AG09319 (cell line): ENCODE measurements at regions not wholly inside any gene's neighbourhood (a gene's known extent, or its start where the extent isn't known, plus 50 kb on each side); places are given as distances from the start of the nearest gene placed in this dataset.

Experiments used
- DNase-seq: peaks from one replicate; pipeline ENCODE4 v3.0.0-alpha.2; 2010; ENCODE audit warnings: low read depth; ENCODE audit errors: extremely low read depth
- CTCF ChIP-seq: IDR thresholded peaks from 2 replicates; pipeline ENCODE4 v1.5.1; 2011; ENCODE audit warnings: low read depth, mild to moderate bottlenecking, inconsistent platforms, low read length, moderate library complexity

- DNase-seq: no peak
- no peak for TF ChIP-seq CTCF
Measured at GRCh38 chr2:8276026-8276425, 405.8 kb upstream of the ID2 start.

GRCh38 chr2:8277921-8278571 lies 403.8 kb upstream of the ID2 start:
- no peak for TF ChIP-seq CTCF
- DNase-seq: no peak

- DNase-seq: no peak
- no peak for TF ChIP-seq CTCF
Measured at GRCh38 chr2:8278709-8279354, 403.0 kb upstream of the ID2 start.

- TF ChIP-seq CTCF: no peak
- no peak for DNase-seq
Measured at GRCh38 chr2:8279506-8279905, 402.4 kb upstream of the ID2 start.

- TF ChIP-seq CTCF: no peak
- no peak for DNase-seq
Measured at GRCh38 chr2:8281234-8281633, 400.6 kb upstream of the ID2 start.

GRCh38 chr2:8281950-8282857 lies 399.7 kb upstream of the ID2 start:
- DNase-seq: no peak

More at GRCh38 chr2:8281950-8282857, 399.7 kb upstream of the ID2 start:
- TF ChIP-seq CTCF: no peak
